ENCODE measurements at regions not wholly inside any gene's neighbourhood (a gene's known extent, or its start where the extent isn't known, plus 50 kb on each side); places are given as distances from the start of the nearest gene placed in this dataset.
"Not testable (repeated sequence)": the region's sequence is repeated elsewhere in the genome, so short reads cannot be mapped to it uniquely, and the experiment has no call there.

GRCh38 chr9:2420543-2420942, 201.0 kb upstream of the VLDLR start:
- Histone ChIP-seq H3K4me3 (ENCODE audit: low read length) (no peak overlapping the region), H3K9ac (ENCODE audit: low read length) (no peak overlapping the region), H2BK15ac (replicated peaks; ENCODE audit: low read depth) (no peak overlapping the region), H3K79me1 (ENCODE audit: low read length) (no peaks in the 10 kb centered on the region), H3K18ac (ENCODE audit: low read length) (no peak overlapping the region), H3K36me3 (ENCODE audit: control insufficient read depth, insufficient read depth, low read length) (no peaks in the 10 kb centered on the region), H2AK5ac (ENCODE audit: low read length) (no peak overlapping the region), H4K5ac (ENCODE audit: low read length) (no peak overlapping the region), H3K79me2 (ENCODE audit: control insufficient read depth, insufficient read depth, low read length) (no peaks in the 10 kb centered on the region), H2BK120ac (ENCODE audit: low read depth, low read length) (no peak overlapping the region), H2BK5ac (ENCODE audit: low read length) (no peak overlapping the region), H3K27me3 (ENCODE audit: insufficient read depth, low read length, poor library complexity) (no peaks in the 10 kb centered on the region), H3K23ac (ENCODE audit: low read length) (no peak overlapping the region), H3K4ac (ENCODE audit: low read depth, low read length) (no peak overlapping the region), H3K4me1 (ENCODE audit: control insufficient read depth, low read depth, low read length) (peaks cover 1% of the 10 kb centered on the region), H3K27ac (ENCODE audit: low read depth, low read length) (no peak overlapping the region), H4K8ac (ENCODE audit: low read depth, low read length) (no peak overlapping the region), H3K4me2 (ENCODE audit: low read length) (no peak overlapping the region), H3K56ac (ENCODE audit: low read length) (no peak overlapping the region)
- WGBS (ENCODE audit: extremely low coverage, insufficient coverage, low lambda C conversion rate) = no CpG with 5 or more reads among the region's 3 CpGs
- DNase-seq = peak; percentile 79

DNA sequence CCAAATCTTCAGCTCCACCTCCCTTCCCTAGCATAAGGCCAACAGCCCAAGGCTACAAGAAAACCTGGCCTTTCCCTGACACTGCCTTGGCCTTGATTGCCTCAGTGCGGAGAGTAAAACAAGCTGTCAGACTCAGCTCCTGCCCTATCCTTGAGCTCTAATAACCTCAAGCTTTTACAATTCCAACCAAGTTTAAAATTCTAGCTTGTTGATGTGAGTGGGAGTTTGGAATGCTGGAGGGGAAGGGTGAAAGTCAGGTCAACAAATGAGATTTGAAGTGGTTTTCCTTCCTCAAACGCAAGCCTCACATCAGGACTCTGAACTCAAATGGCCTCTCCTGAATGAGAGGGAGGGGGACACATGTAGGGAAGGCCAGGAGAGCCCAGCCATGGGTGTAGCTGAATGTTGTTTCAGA, 197.0 kb upstream of the VLDLR start:
- DNase-seq = no peak
- Histone ChIP-seq H3K4me1 (ENCODE audit: control insufficient read depth, low read depth, low read length) (peaks cover 1% of the 10 kb centered on the region), H2BK120ac (ENCODE audit: low read depth, low read length) (no peak overlapping the region), H3K18ac (ENCODE audit: low read length) (no peak overlapping the region), H3K79me1 (ENCODE audit: low read length) (no peaks in the 10 kb centered on the region), H4K5ac (ENCODE audit: low read length) (no peak overlapping the region), H2BK5ac (ENCODE audit: low read length) (no peak overlapping the region), H3K4me2 (ENCODE audit: low read length) (no peak overlapping the region), H2AK5ac (ENCODE audit: low read length) (no peak overlapping the region), H3K79me2 (ENCODE audit: control insufficient read depth, insufficient read depth, low read length) (no peaks in the 10 kb centered on the region), H3K36me3 (ENCODE audit: control insufficient read depth, insufficient read depth, low read length) (no peaks in the 10 kb centered on the region), H3K9ac (ENCODE audit: low read length) (no peak overlapping the region), H3K4me3 (ENCODE audit: low read length) (no peak overlapping the region), H4K8ac (ENCODE audit: low read depth, low read length) (no peak overlapping the region), H3K27me3 (ENCODE audit: insufficient read depth, low read length, poor library complexity) (no peaks in the 10 kb centered on the region), H2BK15ac (replicated peaks; ENCODE audit: low read depth) (no peak overlapping the region), H3K27ac (ENCODE audit: low read depth, low read length) (no peak overlapping the region), H3K23ac (ENCODE audit: low read length) (no peak overlapping the region), H3K4ac (ENCODE audit: low read depth, low read length) (no peak overlapping the region), H3K56ac (ENCODE audit: low read length) (no peak overlapping the region)
- no CpG with 5 or more reads among the region's 2 CpGs for WGBS (ENCODE audit: extremely low coverage, insufficient coverage, low lambda C conversion rate)

- Histone ChIP-seq H4K5ac (ENCODE audit: low read length) (no peak overlapping the region), H4K8ac (ENCODE audit: low read depth, low read length) (no peak overlapping the region), H3K27ac (ENCODE audit: low read depth, low read length) (no peak overlapping the region), H3K36me3 (ENCODE audit: control insufficient read depth, insufficient read depth, low read length) (no peaks in the 10 kb centered on the region), H3K79me1 (ENCODE audit: low read length) (no peaks in the 10 kb centered on the region), H3K4me3 (ENCODE audit: low read length) (no peak overlapping the region), H2BK120ac (ENCODE audit: low read depth, low read length) (no peak overlapping the region), H2BK15ac (replicated peaks; ENCODE audit: low read depth) (no peak overlapping the region), H2BK5ac (ENCODE audit: low read length) (no peak overlapping the region), H3K56ac (ENCODE audit: low read length) (no peak overlapping the region), H3K18ac (ENCODE audit: low read length) (no peak overlapping the region), H2AK5ac (ENCODE audit: low read length) (no peak overlapping the region), H3K23ac (ENCODE audit: low read length) (no peak overlapping the region), H3K4me1 (ENCODE audit: control insufficient read depth, low read depth, low read length) (no peaks in the 10 kb centered on the region), H3K27me3 (ENCODE audit: insufficient read depth, low read length, poor library complexity) (no peaks in the 10 kb centered on the region), H3K4ac (ENCODE audit: low read depth, low read length) (no peak overlapping the region), H3K9ac (ENCODE audit: low read length) (no peak overlapping the region), H3K79me2 (ENCODE audit: control insufficient read depth, insufficient read depth, low read length) (no peaks in the 10 kb centered on the region), H3K4me2 (ENCODE audit: low read length) (no peak overlapping the region)
- WGBS (ENCODE audit: extremely low coverage, insufficient coverage, low lambda C conversion rate) = 100% methylated on average over 1 of the region's 2 CpGs
- DNase-seq = no peak
Observed at GRCh38 chr9:2425676-2426075, 195.9 kb upstream of the VLDLR start.

DNA sequence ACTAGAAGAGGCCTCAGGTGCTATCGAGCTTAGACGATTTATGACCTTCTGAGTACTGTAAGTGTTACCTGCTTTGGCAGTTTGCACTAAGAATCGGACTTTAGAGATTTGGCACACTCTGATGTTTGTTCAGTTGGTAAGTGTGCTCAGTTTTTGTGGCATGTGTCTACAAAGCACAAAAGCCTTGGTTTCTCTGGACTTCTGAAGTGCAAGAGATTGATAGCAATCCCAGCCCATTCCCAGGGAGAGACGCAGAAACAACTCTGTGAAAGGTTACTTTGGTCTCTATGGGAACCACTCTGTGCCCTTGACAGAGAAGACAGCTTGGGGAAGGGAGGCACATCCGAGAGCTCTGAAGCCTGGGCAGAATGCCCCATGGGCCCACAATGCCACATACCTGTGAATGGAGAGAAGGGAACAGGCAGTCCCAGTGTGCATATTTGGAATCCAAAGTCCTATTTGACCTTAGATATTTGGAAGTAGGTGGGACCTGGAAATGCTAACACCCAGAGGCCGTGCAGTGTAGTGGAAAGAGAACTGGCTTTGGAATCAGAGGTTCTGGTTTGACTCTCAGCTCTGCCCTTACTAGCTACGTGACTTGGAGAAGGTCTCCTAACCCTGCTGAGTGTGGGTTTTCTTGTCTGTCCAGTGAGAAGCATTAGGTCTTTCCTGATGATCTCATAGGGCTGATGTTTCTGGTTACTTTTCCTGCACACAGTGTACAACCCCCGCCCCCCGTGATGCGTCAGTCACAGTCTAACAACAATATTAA, 194.3 kb upstream of the VLDLR start:
- H3K18ac ChIP-seq (ENCODE audit: low read length) = no peak overlapping the region
- no peak overlapping the region for H2BK5ac ChIP-seq (ENCODE audit: low read length)
- no peaks in the 10 kb centered on the region for H3K27me3 ChIP-seq (ENCODE audit: insufficient read depth, low read length, poor library complexity)
- no peak overlapping the region for H2AK5ac ChIP-seq (ENCODE audit: low read length)
- no peak overlapping the region for H3K27ac ChIP-seq (ENCODE audit: low read depth, low read length)
- no peaks in the 10 kb centered on the region for H3K36me3 ChIP-seq (ENCODE audit: control insufficient read depth, insufficient read depth, low read length)
- H2BK120ac ChIP-seq (ENCODE audit: low read depth, low read length) = no peak overlapping the region
- no peak overlapping the region for H3K4me2 ChIP-seq (ENCODE audit: low read length)
- no peak overlapping the region for H3K23ac ChIP-seq (ENCODE audit: low read length)
- no peak overlapping the region for H3K4ac ChIP-seq (ENCODE audit: low read depth, low read length)
- no peak overlapping the region for H4K8ac ChIP-seq (ENCODE audit: low read depth, low read length)
- H2BK15ac ChIP-seq (replicated peaks; ENCODE audit: low read depth) = no peak overlapping the region
- H4K5ac ChIP-seq (ENCODE audit: low read length) = no peak overlapping the region
- no peak overlapping the region for H3K56ac ChIP-seq (ENCODE audit: low read length)
- no peak overlapping the region for H3K4me3 ChIP-seq (ENCODE audit: low read length)
- DNase-seq = no peak
- no peaks in the 10 kb centered on the region for H3K79me2 ChIP-seq (ENCODE audit: control insufficient read depth, insufficient read depth, low read length)
- no peaks in the 10 kb centered on the region for H3K79me1 ChIP-seq (ENCODE audit: low read length)
- WGBS (ENCODE audit: extremely low coverage, insufficient coverage, low lambda C conversion rate) = no CpG with 5 or more reads among the region's 10 CpGs
- H3K4me1 ChIP-seq (ENCODE audit: control insufficient read depth, low read depth, low read length) = no peaks in the 10 kb centered on the region
- no peak overlapping the region for H3K9ac ChIP-seq (ENCODE audit: low read length)

GRCh38 chr9:2439957-2440356, 181.6 kb upstream of the VLDLR start:
- no peaks in the 10 kb centered on the region for H3K79me2 ChIP-seq (ENCODE audit: control insufficient read depth, insufficient read depth, low read length)
- DNase-seq = peak; percentile 17
- H3K27ac ChIP-seq (ENCODE audit: low read depth, low read length) = no peak overlapping the region
- H2BK5ac ChIP-seq (ENCODE audit: low read length) = no peak overlapping the region
- H3K4ac ChIP-seq (ENCODE audit: low read depth, low read length) = no peak overlapping the region
- H2AK5ac ChIP-seq (ENCODE audit: low read length) = no peak overlapping the region
- H2BK15ac ChIP-seq (replicated peaks; ENCODE audit: low read depth) = no peak overlapping the region
- H3K27me3 ChIP-seq (ENCODE audit: insufficient read depth, low read length, poor library complexity) = no peaks in the 10 kb centered on the region
- H3K18ac ChIP-seq (ENCODE audit: low read length) = no peak overlapping the region
- no peak overlapping the region for H4K8ac ChIP-seq (ENCODE audit: low read depth, low read length)
- H3K56ac ChIP-seq (ENCODE audit: low read length) = no peak overlapping the region
- H3K36me3 ChIP-seq (ENCODE audit: control insufficient read depth, insufficient read depth, low read length) = no peaks in the 10 kb centered on the region
- no peak overlapping the region for H4K5ac ChIP-seq (ENCODE audit: low read length)
- WGBS (ENCODE audit: extremely low coverage, insufficient coverage, low lambda C conversion rate) = no CpG with 5 or more reads among the region's 3 CpGs
- no peak overlapping the region for H2BK120ac ChIP-seq (ENCODE audit: low read depth, low read length)
- H3K79me1 ChIP-seq (ENCODE audit: low read length) = no peaks in the 10 kb centered on the region
- H3K23ac ChIP-seq (ENCODE audit: low read length) = no peak overlapping the region
- no peaks in the 10 kb centered on the region for H3K4me1 ChIP-seq (ENCODE audit: control insufficient read depth, low read depth, low read length)
- no peak overlapping the region for H3K4me2 ChIP-seq (ENCODE audit: low read length)
- no peak overlapping the region for H3K9ac ChIP-seq (ENCODE audit: low read length)
- no peak overlapping the region for H3K4me3 ChIP-seq (ENCODE audit: low read length)

GRCh38 chr9:2443933-2444332, 177.7 kb upstream of the VLDLR start:
- H2AK5ac ChIP-seq (ENCODE audit: low read length); H3K23ac ChIP-seq (ENCODE audit: low read length); H3K4me1 ChIP-seq (ENCODE audit: control insufficient read depth, low read depth, low read length); H2BK5ac ChIP-seq (ENCODE audit: low read length); H3K79me1 ChIP-seq (ENCODE audit: low read length); DNase-seq; H3K36me3 ChIP-seq (ENCODE audit: control insufficient read depth, insufficient read depth, low read length); H3K56ac ChIP-seq (ENCODE audit: low read length); H3K4me3 ChIP-seq (ENCODE audit: low read length); H4K8ac ChIP-seq (ENCODE audit: low read depth, low read length); H4K5ac ChIP-seq (ENCODE audit: low read length); H2BK120ac ChIP-seq (ENCODE audit: low read depth, low read length); H3K4me2 ChIP-seq (ENCODE audit: low read length); H3K27ac ChIP-seq (ENCODE audit: low read depth, low read length); H3K27me3 ChIP-seq (ENCODE audit: insufficient read depth, low read length, poor library complexity); H2BK15ac ChIP-seq (replicated peaks; ENCODE audit: low read depth); H3K79me2 ChIP-seq (ENCODE audit: control insufficient read depth, insufficient read depth, low read length); H3K18ac ChIP-seq (ENCODE audit: low read length); H3K4ac ChIP-seq (ENCODE audit: low read depth, low read length); H3K9ac ChIP-seq (ENCODE audit: low read length): not testable (repeated sequence)
- WGBS (ENCODE audit: extremely low coverage, insufficient coverage, low lambda C conversion rate) = no CpG with 5 or more reads among the region's 1 CpG
